GM06990 (cell line): ENCODE measurements at regions not wholly inside any gene's neighbourhood (a gene's known extent, or its start where the extent isn't known, plus 50 kb on each side); places are given as distances from the start of the nearest gene placed in this dataset.

ENCODE experiments used
- DNase-seq: peaks from one replicate; pipeline ENCODE4 v3.0.0-alpha.2; 2011; ENCODE audit not compliant: insufficient read length; ENCODE audit errors: extremely low read depth
- H3K27me3 ChIP-seq: replicated peaks from 2 replicates; pipeline ENCODE4 v1.6.0; 2011; ENCODE audit warnings: low read length; ENCODE audit not compliant: control insufficient read depth, insufficient read depth
- H3K36me3 ChIP-seq: 2 replicates; pipeline ENCODE4 v1.5.1; 2011; ENCODE audit warnings: low read length; ENCODE audit not compliant: control insufficient read depth, insufficient read depth
- H3K4me3 ChIP-seq: replicated peaks from 2 replicates; pipeline ENCODE4 v1.5.1; 2011; ENCODE audit warnings: low read depth, mild to moderate bottlenecking, control low read depth, low read length
- TF ChIP-seq, protein P1 (sequence below): IDR thresholded peaks from 2 replicates; pipeline ENCODE4 v1.5.1; 2011; ENCODE audit warnings: low read length, control low read depth, mild to moderate bottlenecking, inconsistent platforms; ENCODE audit not compliant: insufficient read depth, poor library complexity, severe bottlenecking

GRCh38 chr6:119683031-119683430 is 333.5 kb upstream of the MAN1A1 start:
- H3K27me3 ChIP-seq = no peaks in the 10 kb centered on the region
- DNase-seq = no peak
- no peak overlapping the region for H3K4me3 ChIP-seq
- TF ChIP-seq, protein P1, sequence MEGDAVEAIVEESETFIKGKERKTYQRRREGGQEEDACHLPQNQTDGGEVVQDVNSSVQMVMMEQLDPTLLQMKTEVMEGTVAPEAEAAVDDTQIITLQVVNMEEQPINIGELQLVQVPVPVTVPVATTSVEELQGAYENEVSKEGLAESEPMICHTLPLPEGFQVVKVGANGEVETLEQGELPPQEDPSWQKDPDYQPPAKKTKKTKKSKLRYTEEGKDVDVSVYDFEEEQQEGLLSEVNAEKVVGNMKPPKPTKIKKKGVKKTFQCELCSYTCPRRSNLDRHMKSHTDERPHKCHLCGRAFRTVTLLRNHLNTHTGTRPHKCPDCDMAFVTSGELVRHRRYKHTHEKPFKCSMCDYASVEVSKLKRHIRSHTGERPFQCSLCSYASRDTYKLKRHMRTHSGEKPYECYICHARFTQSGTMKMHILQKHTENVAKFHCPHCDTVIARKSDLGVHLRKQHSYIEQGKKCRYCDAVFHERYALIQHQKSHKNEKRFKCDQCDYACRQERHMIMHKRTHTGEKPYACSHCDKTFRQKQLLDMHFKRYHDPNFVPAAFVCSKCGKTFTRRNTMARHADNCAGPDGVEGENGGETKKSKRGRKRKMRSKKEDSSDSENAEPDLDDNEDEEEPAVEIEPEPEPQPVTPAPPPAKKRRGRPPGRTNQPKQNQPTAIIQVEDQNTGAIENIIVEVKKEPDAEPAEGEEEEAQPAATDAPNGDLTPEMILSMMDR = no peak
- no peaks in the 10 kb centered on the region for H3K36me3 ChIP-seq

- Histone ChIP-seq H3K4me3 (no peak overlapping the region), H3K27me3 (no peaks in the 10 kb centered on the region), H3K36me3 (no peaks in the 10 kb centered on the region)
- TF ChIP-seq, protein P1 = no peak
- no peak for DNase-seq
Observed at GRCh38 chr6:119678961-119679360, 329.4 kb upstream of the MAN1A1 start.

DNA sequence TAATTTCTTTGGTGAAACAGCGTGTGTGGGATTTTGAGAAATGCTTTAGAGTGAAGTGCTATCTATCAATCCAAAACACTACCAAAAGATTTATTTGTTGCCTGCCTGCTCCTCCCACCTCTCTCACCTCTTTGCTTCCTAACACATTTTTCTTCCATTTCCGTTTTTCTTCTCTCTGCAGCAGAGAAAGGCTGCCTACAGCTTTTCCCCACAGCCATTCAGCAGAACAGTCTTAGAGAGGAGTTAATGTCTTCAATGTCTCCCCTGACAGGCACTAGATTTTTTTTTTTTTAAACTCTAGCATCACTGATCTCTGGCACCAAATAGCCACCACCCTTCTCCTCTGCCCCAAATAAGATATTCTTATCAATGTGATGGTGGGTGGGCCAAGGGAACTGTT is 327.8 kb upstream of the MAN1A1 start:
- DNase-seq = no peak

DNA sequence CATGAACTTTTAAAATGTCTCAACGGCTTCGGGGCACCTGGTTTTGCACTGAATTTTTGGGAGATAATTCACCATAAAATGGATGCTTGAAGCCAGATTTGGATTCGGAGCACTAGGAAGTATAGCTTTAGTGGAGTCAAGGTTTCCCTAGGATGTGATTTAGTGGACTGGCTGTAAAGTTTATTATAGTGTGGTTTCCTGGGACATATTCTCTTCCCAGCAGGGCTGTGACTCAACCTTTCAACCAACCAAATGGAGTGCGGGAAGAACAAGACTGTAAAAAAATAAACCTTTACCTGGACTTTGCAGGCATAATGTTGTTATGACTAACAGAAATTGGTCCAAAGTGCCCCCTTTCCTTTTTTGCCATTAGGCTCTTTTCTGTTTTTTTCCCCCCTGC is 327.4 kb upstream of the MAN1A1 start:
- TF ChIP-seq, protein P1 = no peak
- Histone ChIP-seq H3K27me3 (no peaks in the 10 kb centered on the region), H3K4me3 (no peak overlapping the region), H3K36me3 (no peaks in the 10 kb centered on the region)
- no peak for DNase-seq

More for the DNA sequence above, 327.8 kb upstream of the MAN1A1 start:
- Histone ChIP-seq H3K4me3 (no peak overlapping the region), H3K36me3 (no peaks in the 10 kb centered on the region), H3K27me3 (no peaks in the 10 kb centered on the region)
- TF ChIP-seq, protein P1 = no peak

DNA sequence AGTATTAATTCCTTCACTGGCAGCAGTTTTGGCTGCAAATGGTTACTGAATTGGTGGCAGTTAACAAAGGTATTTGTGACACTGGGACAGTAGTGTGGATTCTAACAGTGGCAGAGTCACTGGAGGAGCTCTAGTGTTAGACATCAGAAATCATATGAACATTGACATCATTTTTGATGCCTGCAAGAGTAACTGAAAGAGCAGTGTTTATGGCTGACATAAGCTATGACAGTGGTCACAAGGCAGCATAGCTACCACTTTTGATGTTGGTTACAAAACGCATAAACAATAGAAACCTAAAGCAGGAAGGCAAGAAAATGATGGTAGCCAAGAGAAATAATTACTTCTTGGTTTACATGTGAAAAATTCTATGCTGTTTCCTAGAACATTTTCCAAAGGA is 326.7 kb upstream of the MAN1A1 start:
- Histone ChIP-seq H3K27me3 (no peaks in the 10 kb centered on the region), H3K36me3 (no peaks in the 10 kb centered on the region), H3K4me3 (no peak overlapping the region)
- DNase-seq = no peak
- TF ChIP-seq, protein P1 = no peak

- TF ChIP-seq, protein P1 = no peak
- H3K36me3 ChIP-seq = no peaks in the 10 kb centered on the region
- no peak for DNase-seq
Observed at GRCh38 chr6:119673741-119674140, 324.2 kb upstream of the MAN1A1 start.

More at GRCh38 chr6:119673741-119674140, 324.2 kb upstream of the MAN1A1 start:
- H3K4me3 ChIP-seq = no peak overlapping the region
- H3K27me3 ChIP-seq = no peaks in the 10 kb centered on the region
